ENCODE measurements at regions not wholly inside any gene's neighbourhood (a gene's known extent, or its start where the extent isn't known, plus 50 kb on each side); places are given as distances from the start of the nearest gene placed in this dataset.

GRCh38 chr2:212713681-212714080 is 175.1 kb upstream of the ERBB4 start:
- ChIA-PET POLR2A (ENCODE audit: low non-redundant PET) (no interaction called here), CTCF (interaction anchor here (0.7 kb wide), 1 partner anchor 223 kb away, joined by 3 read pairs; no protein-coding TSS in a partner anchor)
- no peak for TF ChIP-seq CTCF (conservative IDR thresholded peaks at IDR 0.05; ENCODE audit: low read depth)
- H3K27ac ChIP-seq, result no peak overlapping the region
- no peak for DNase-seq (ENCODE audit: low spot score)

GRCh38 chr2:212712991-212713390 is 174.4 kb upstream of the ERBB4 start:
- no peak for TF ChIP-seq CTCF (conservative IDR thresholded peaks at IDR 0.05; ENCODE audit: low read depth)
- H3K27ac ChIP-seq, result no peak overlapping the region
- ChIA-PET POLR2A (ENCODE audit: low non-redundant PET) (no interaction called here), CTCF (no interaction called here)
- DNase-seq (ENCODE audit: low spot score), result peak; percentile 5

GRCh38 chr2:212712466-212712865 is 173.9 kb upstream of the ERBB4 start:
- no peak overlapping the region for H3K27ac ChIP-seq
- ChIA-PET POLR2A (ENCODE audit: low non-redundant PET) (no interaction called here), CTCF (interaction anchor here (0.6 kb wide), 2 partner anchors 9 to 15 kb away, joined by 4 read pairs; no protein-coding TSS in a partner anchor)
- TF ChIP-seq CTCF (conservative IDR thresholded peaks at IDR 0.05; ENCODE audit: low read depth), result no peak
- DNase-seq (ENCODE audit: low spot score), result no peak

GRCh38 chr2:212711856-212712255 is 173.3 kb upstream of the ERBB4 start:
- ChIA-PET CTCF (interaction anchor here (0.6 kb wide), 2 partner anchors 8 to 16 kb away, joined by 4 read pairs; no protein-coding TSS in a partner anchor), POLR2A (ENCODE audit: low non-redundant PET) (no interaction called here)

GRCh38 chr2:212709280-212709679 is 170.7 kb upstream of the ERBB4 start:
- no peak for DNase-seq (ENCODE audit: low spot score)
- CTCF ChIA-PET, result no interaction called here
- POLR2A ChIA-PET (ENCODE audit: low non-redundant PET), result no interaction called here
- no peak for TF ChIP-seq CTCF (conservative IDR thresholded peaks at IDR 0.05; ENCODE audit: low read depth)
- H3K27ac ChIP-seq, result no peak overlapping the region

More at GRCh38 chr2:212711856-212712255, 173.3 kb upstream of the ERBB4 start:
- DNase-seq (ENCODE audit: low spot score), result peak; percentile 59
- H3K27ac ChIP-seq, result no peak overlapping the region
- TF ChIP-seq CTCF (conservative IDR thresholded peaks at IDR 0.05; ENCODE audit: low read depth), result no peak

GRCh38 chr2:212708355-212708754 is 169.8 kb upstream of the ERBB4 start:
- DNase-seq (ENCODE audit: low spot score), result no peak
- POLR2A ChIA-PET (ENCODE audit: low non-redundant PET), result no interaction called here
- TF ChIP-seq CTCF (conservative IDR thresholded peaks at IDR 0.05; ENCODE audit: low read depth), result no peak
- CTCF ChIA-PET, result no interaction called here
- H3K27ac ChIP-seq, result no peak overlapping the region

GRCh38 chr2:212695426-212695825 is 156.8 kb upstream of the ERBB4 start:
- no peak for DNase-seq (ENCODE audit: low spot score)
- ChIA-PET CTCF (no interaction called here), POLR2A (ENCODE audit: low non-redundant PET) (no interaction called here)
- TF ChIP-seq CTCF (conservative IDR thresholded peaks at IDR 0.05; ENCODE audit: low read depth), result no peak
- H3K27ac ChIP-seq, result no peak overlapping the region

All from RWPE1 (cell line).